Fibroblast of the conjunctiva (primary cell): ENCODE measurements at regions not wholly inside any gene's neighbourhood (a gene's known extent, or its start where the extent isn't known, plus 50 kb on each side); places are given as distances from the start of the nearest gene placed in this dataset.

Experiments used
- DNase-seq: peaks from one replicate; pipeline ENCODE4 v3.0.0-alpha.2; 2010; ENCODE audit warnings: low read depth

GRCh38 chr15:87245592-87245991 is 1010.9 kb downstream of the NTRK3 start:
- no peak for DNase-seq

- DNase-seq: no peak
Measured at GRCh38 chr15:87243474-87243873, 1013.1 kb downstream of the NTRK3 start.

- no peak for DNase-seq
Measured at GRCh38 chr15:87239582-87240230, 1016.8 kb downstream of the NTRK3 start.

GRCh38 chr15:87238451-87239068 is 1018.0 kb downstream of the NTRK3 start:
- no peak for DNase-seq

- DNase-seq: no peak
Measured at GRCh38 chr15:87228460-87228859, 1028.1 kb downstream of the NTRK3 start.

- DNase-seq: no peak
Measured at GRCh38 chr15:87227846-87228245, 1028.7 kb downstream of the NTRK3 start.

- no peak for DNase-seq
Measured at GRCh38 chr15:87225436-87225835, 1031.1 kb downstream of the NTRK3 start.

- no peak for DNase-seq
Measured at GRCh38 chr15:87224404-87224803, 1032.1 kb downstream of the NTRK3 start.

- DNase-seq: no peak
Measured at GRCh38 chr15:87219650-87220615, 1036.6 kb downstream of the NTRK3 start.

GRCh38 chr15:87215100-87215499 is 1041.4 kb downstream of the NTRK3 start:
- DNase-seq: no peak

GRCh38 chr15:87213626-87214025 is 1042.9 kb downstream of the NTRK3 start:
- DNase-seq: no peak

- no peak for DNase-seq
Measured at GRCh38 chr15:87212041-87212440, 1044.5 kb downstream of the NTRK3 start.

GRCh38 chr15:87211547-87211946 is 1045.0 kb downstream of the NTRK3 start:
- no peak for DNase-seq

- no peak for DNase-seq
Measured at GRCh38 chr15:87209891-87210689, 1046.4 kb downstream of the NTRK3 start.

- no peak for DNase-seq
Measured at GRCh38 chr15:87207990-87208580, 1048.5 kb downstream of the NTRK3 start.

- no peak for DNase-seq
Measured at GRCh38 chr15:87207251-87207650, 1049.3 kb downstream of the NTRK3 start.

GRCh38 chr15:87201986-87202385 is 1054.6 kb downstream of the NTRK3 start:
- DNase-seq: no peak

- DNase-seq: no peak
Measured at GRCh38 chr15:87200149-87200548, 1056.4 kb downstream of the NTRK3 start.

GRCh38 chr15:87197981-87198380 is 1058.6 kb downstream of the NTRK3 start:
- DNase-seq: no peak

- no peak for DNase-seq
Measured at GRCh38 chr15:87196498-87196897, 1060.0 kb downstream of the NTRK3 start.

- DNase-seq: no peak
Measured at GRCh38 chr15:87193481-87193880, 1063.1 kb downstream of the NTRK3 start.

GRCh38 chr15:87167706-87168105 is 1088.0 kb downstream of the AGBL1 start:
- no peak for DNase-seq
